NCI-H748 (cell line): ENCODE measurements at regions not wholly inside any gene's neighbourhood (a gene's known extent, or its start where the extent isn't known, plus 50 kb on each side); places are given as distances from the start of the nearest gene placed in this dataset.
"Not testable (repeated sequence)": the region's sequence is repeated elsewhere in the genome, so short reads cannot be mapped to it uniquely, and the experiment has no call there.

Experiments
- DNase-seq: peaks from one replicate; lab custom pipeline; 2025; ENCODE audit not compliant: unreplicated experiment; lab: John Stamatoyannopoulos, UW

- not testable (repeated sequence) for DNase-seq
Observed at GRCh38 chr22:42183461-42184059, 53.0 kb upstream of the CYP2D6 start.

- no peak for DNase-seq
Observed at GRCh38 chr22:42180349-42180842, 49.8 kb upstream of the CYP2D6 start.
